ENCODE measurements at regions not wholly inside any gene's neighbourhood (a gene's known extent, or its start where the extent isn't known, plus 50 kb on each side); places are given as distances from the start of the nearest gene placed in this dataset.
A peak's percentile ranks its signal among the peaks of the same experiment; 100 is the strongest.
"Not testable (repeated sequence)": the region's sequence is repeated elsewhere in the genome, so short reads cannot be mapped to it uniquely, and the experiment has no call there.

DNA sequence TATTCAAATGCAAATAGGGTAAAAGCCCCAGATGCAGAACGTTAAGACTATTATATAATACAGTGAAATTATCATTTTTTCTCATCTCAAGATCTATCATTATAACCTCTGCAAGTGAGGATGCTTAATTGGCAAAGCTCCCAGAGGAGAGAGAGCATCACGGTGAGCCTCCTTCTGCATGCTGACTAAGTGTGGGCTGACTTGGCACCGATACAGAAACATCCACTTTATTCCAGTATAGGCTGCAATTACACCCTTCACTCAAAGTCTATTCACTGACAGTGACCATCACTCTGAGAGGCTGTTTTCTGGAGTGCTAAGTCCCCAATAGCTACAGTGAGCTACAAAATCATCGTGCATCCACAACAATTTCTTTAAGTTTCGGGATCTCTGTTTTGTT, 171.1 kb upstream of the NBPF9 start:
- DNase-seq; H3K36me3 Mint-ChIP-seq (ENCODE audit: insufficient read depth, unreplicated experiment); CTCF ChIA-PET; BruUV-seq (replicated peaks); H3K9me3 Mint-ChIP-seq (ENCODE audit: low read depth, unreplicated experiment); H3K4me3 Mint-ChIP-seq (ENCODE audit: low read depth, unreplicated experiment); H3K27ac Mint-ChIP-seq (ENCODE audit: unreplicated experiment); H3K27me3 Mint-ChIP-seq (ENCODE audit: unreplicated experiment); intact Hi-C loops (cut with micrococcal nuclease; ENCODE audit: unreplicated experiment); H3K4me1 Mint-ChIP-seq (ENCODE audit: low read depth, unreplicated experiment): not testable (repeated sequence)

DNA sequence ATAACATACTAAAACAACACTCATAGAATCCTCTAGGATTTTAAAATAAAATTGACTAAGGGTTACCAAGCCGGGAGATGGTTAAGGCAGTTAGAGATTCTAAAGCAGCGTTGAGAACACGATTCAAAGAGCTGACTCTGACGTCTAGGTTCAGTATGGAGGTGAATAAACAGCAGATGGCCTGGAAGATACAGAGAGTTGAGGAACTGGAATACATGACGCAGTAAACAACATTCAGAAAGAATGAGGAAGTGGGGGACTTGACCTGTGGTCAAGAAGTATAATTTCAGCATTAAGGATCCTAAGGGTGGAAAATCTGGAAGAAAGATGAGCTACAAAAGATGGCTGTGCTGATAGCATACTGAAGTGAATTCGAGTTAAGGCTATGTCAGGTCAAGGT, 172.5 kb upstream of the NBPF9 start:
- H3K27me3 Mint-ChIP-seq (ENCODE audit: unreplicated experiment); DNase-seq; H3K27ac Mint-ChIP-seq (ENCODE audit: unreplicated experiment); intact Hi-C loops (cut with micrococcal nuclease; ENCODE audit: unreplicated experiment); CTCF ChIA-PET; H3K4me1 Mint-ChIP-seq (ENCODE audit: low read depth, unreplicated experiment); H3K9me3 Mint-ChIP-seq (ENCODE audit: low read depth, unreplicated experiment); BruUV-seq (replicated peaks); H3K4me3 Mint-ChIP-seq (ENCODE audit: low read depth, unreplicated experiment); H3K36me3 Mint-ChIP-seq (ENCODE audit: insufficient read depth, unreplicated experiment): not testable (repeated sequence)

DNA sequence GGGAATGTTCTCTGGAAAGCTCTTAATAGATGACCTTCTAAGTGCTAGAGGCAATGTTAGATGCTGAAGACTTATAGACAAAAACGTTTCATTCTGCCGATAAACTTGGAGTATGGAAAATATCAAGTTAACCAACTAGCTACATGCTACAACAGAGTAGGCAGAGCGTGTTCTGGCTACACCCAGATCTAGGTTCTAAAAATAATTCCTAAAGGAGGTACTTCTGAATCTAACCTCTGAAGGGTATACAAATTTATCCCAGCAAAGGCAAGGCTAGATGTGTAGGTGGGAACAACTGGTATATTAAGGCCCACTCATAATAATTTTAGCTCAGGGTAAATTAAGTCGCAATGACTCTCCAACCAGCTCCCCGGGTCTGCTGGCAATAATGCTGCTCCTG, 173.1 kb upstream of the NBPF9 start:
- intact Hi-C loops (cut with micrococcal nuclease; ENCODE audit: unreplicated experiment); H3K27ac Mint-ChIP-seq (ENCODE audit: unreplicated experiment); H3K36me3 Mint-ChIP-seq (ENCODE audit: insufficient read depth, unreplicated experiment); H3K4me1 Mint-ChIP-seq (ENCODE audit: low read depth, unreplicated experiment); H3K9me3 Mint-ChIP-seq (ENCODE audit: low read depth, unreplicated experiment); DNase-seq; H3K27me3 Mint-ChIP-seq (ENCODE audit: unreplicated experiment); H3K4me3 Mint-ChIP-seq (ENCODE audit: low read depth, unreplicated experiment); CTCF ChIA-PET; BruUV-seq (replicated peaks): not testable (repeated sequence)

DNA sequence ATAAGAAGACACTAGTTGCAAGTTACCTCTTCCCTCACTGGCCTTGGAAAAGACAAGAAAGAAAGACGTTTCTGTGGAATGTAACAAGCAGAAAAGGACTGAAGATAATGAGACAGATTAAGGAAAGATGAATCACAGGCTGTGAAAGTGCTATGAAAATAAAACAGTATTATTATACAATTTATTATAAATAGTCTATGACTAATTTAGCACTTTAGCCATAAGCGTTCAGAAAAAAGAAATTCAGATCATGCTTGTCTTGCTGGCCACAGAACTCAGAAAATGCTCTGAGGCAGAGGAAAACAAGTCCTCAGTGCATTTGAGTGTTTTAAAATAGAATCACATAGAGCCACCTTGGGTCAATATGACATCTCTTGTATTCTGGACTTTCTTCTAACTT, 174.8 kb upstream of the NBPF9 start:
- BruUV-seq (replicated peaks); H3K4me3 Mint-ChIP-seq (ENCODE audit: low read depth, unreplicated experiment); H3K36me3 Mint-ChIP-seq (ENCODE audit: insufficient read depth, unreplicated experiment); H3K27me3 Mint-ChIP-seq (ENCODE audit: unreplicated experiment); H3K4me1 Mint-ChIP-seq (ENCODE audit: low read depth, unreplicated experiment); H3K9me3 Mint-ChIP-seq (ENCODE audit: low read depth, unreplicated experiment); H3K27ac Mint-ChIP-seq (ENCODE audit: unreplicated experiment); CTCF ChIA-PET; intact Hi-C loops (cut with micrococcal nuclease; ENCODE audit: unreplicated experiment); DNase-seq: not testable (repeated sequence)

DNA sequence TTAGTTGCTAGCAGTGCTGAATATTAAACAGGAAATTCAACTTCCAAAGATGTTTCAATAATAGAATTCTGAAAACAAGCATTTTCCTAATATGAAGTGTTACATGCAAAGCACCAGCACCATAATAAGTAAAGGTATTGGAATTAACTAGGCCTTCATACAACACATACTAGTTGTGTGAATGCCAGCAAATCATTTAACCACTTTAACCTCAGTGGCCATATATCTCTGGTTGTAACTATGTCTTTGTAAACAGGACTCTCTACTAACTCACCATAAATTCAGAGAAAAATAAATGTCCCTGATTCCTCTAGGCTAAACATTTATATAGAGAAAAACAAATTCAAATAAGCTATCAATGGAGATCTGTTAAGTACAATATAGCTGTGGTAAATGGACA, 175.7 kb upstream of the NBPF9 start:
- intact Hi-C loops (cut with micrococcal nuclease; ENCODE audit: unreplicated experiment); H3K36me3 Mint-ChIP-seq (ENCODE audit: insufficient read depth, unreplicated experiment); H3K4me3 Mint-ChIP-seq (ENCODE audit: low read depth, unreplicated experiment); DNase-seq; H3K4me1 Mint-ChIP-seq (ENCODE audit: low read depth, unreplicated experiment); H3K27me3 Mint-ChIP-seq (ENCODE audit: unreplicated experiment); H3K27ac Mint-ChIP-seq (ENCODE audit: unreplicated experiment); BruUV-seq (replicated peaks); CTCF ChIA-PET; H3K9me3 Mint-ChIP-seq (ENCODE audit: low read depth, unreplicated experiment): not testable (repeated sequence)

DNA sequence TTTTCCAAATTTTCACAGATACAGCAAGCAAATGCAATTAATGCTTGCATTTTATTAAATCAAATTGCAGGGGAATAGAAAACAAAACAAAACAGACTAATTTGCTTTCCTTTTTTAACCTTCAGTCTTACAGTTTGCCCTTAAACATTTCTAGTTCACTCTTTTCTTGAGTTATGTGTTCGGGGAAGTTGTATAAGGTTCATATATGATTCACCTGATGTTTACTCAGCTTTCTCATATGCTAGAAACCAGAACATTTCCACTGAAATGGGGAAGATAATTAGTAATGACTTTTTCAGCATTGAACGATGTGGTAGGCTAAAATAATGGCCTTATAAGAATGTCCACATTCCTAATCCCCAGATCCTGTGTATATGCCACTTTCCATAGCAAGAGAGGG, 176.2 kb upstream of the NBPF9 start:
- H3K36me3 Mint-ChIP-seq (ENCODE audit: insufficient read depth, unreplicated experiment); intact Hi-C loops (cut with micrococcal nuclease; ENCODE audit: unreplicated experiment); H3K27me3 Mint-ChIP-seq (ENCODE audit: unreplicated experiment); H3K4me1 Mint-ChIP-seq (ENCODE audit: low read depth, unreplicated experiment); DNase-seq; H3K4me3 Mint-ChIP-seq (ENCODE audit: low read depth, unreplicated experiment); CTCF ChIA-PET; H3K9me3 Mint-ChIP-seq (ENCODE audit: low read depth, unreplicated experiment); H3K27ac Mint-ChIP-seq (ENCODE audit: unreplicated experiment); BruUV-seq (replicated peaks): not testable (repeated sequence)

DNA sequence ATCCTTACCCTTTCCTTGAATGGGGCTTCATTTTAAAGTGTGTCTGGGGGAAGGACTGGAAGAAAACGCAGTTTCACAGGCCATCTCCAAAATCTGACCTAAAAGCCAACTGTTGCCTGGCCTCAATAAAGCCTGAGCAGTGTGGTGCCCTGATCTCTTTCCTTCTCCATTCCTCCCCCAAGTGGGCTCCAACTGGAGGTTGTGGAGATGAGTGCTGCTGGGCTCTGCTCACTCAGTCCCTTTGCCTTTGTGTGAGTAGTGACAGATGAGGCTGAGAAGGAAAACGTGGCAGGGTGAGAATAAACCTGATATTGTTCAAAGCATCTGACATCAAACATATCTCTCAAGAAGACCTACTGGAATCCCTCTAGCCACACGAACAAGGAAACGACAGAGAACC, 181.4 kb upstream of the NBPF9 start:
- H3K27ac Mint-ChIP-seq (ENCODE audit: unreplicated experiment); CTCF ChIA-PET; H3K4me1 Mint-ChIP-seq (ENCODE audit: low read depth, unreplicated experiment); H3K4me3 Mint-ChIP-seq (ENCODE audit: low read depth, unreplicated experiment); H3K9me3 Mint-ChIP-seq (ENCODE audit: low read depth, unreplicated experiment); BruUV-seq (replicated peaks); H3K36me3 Mint-ChIP-seq (ENCODE audit: insufficient read depth, unreplicated experiment); DNase-seq; H3K27me3 Mint-ChIP-seq (ENCODE audit: unreplicated experiment); intact Hi-C loops (cut with micrococcal nuclease; ENCODE audit: unreplicated experiment): not testable (repeated sequence)

DNA sequence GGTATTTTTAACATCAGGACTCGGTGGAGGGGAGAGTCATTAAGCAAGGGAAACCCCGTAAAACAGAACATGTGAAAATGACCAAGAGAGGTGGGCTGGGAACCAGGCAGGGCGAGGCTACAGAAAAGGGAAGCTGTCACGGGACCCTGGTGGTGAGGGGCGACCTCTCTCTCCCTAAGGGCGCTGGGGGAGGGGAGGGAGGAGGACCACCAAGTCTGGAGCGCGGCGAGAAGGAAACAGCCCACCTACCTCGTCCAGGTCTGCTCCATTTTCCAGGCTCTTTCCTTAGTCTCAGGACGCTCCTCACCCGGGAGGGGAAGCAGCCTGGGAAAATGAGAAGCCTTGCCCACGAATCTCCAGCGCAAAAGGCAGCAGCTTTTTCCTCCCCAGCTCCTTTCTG, 181.9 kb upstream of the NBPF9 start:
- intact Hi-C loops (cut with micrococcal nuclease; ENCODE audit: unreplicated experiment); CTCF ChIA-PET; DNase-seq; H3K4me1 Mint-ChIP-seq (ENCODE audit: low read depth, unreplicated experiment); H3K4me3 Mint-ChIP-seq (ENCODE audit: low read depth, unreplicated experiment); H3K27me3 Mint-ChIP-seq (ENCODE audit: unreplicated experiment); H3K36me3 Mint-ChIP-seq (ENCODE audit: insufficient read depth, unreplicated experiment); H3K27ac Mint-ChIP-seq (ENCODE audit: unreplicated experiment); H3K9me3 Mint-ChIP-seq (ENCODE audit: low read depth, unreplicated experiment): not testable (repeated sequence)
- TSS peak; percentile 37 for BruUV-seq (replicated peaks)

DNA sequence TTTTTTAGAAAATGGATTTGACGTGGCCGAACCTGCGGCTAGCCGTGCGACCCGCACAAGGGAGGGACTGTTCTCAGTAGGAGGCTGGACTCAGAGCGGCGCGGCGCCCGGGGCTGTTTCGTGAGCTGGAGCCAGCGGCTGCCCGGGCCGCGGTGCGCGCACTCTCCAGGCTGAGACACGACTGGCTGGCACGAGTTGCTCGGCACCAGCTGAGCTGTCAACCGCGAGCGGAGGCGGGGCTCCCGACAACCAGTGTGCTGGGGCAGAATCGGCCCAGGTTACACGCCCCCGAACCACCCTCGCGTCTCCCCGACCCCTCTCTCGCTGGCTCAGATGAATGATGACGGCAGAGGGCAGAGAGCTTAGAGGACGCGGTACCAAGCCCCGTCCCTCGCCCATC, 182.3 kb upstream of the NBPF9 start:
- intact Hi-C loops (cut with micrococcal nuclease; ENCODE audit: unreplicated experiment); BruUV-seq (replicated peaks); H3K36me3 Mint-ChIP-seq (ENCODE audit: insufficient read depth, unreplicated experiment): not testable (repeated sequence)

DNA sequence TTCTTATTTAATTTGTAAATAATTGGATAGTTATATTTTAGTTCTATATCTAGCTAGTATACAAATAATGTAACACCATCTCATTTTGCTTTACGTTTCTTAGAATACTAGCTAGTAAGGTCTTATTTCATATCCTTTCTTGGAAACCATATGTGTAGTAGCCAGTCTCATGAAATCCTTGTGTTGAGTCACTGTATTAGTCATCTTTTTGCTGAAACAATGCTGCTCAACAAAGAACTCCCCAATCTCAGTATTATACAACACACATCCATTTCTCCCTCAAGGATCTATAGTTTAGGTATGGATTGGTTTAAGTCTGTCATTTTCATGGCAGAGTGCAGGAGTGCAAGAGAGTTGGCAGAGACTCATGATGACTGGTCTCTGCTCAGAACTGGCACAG, 185.2 kb upstream of the NBPF9 start:
- BruUV-seq (replicated peaks); H3K36me3 Mint-ChIP-seq (ENCODE audit: insufficient read depth, unreplicated experiment); H3K9me3 Mint-ChIP-seq (ENCODE audit: low read depth, unreplicated experiment); H3K27me3 Mint-ChIP-seq (ENCODE audit: unreplicated experiment); H3K27ac Mint-ChIP-seq (ENCODE audit: unreplicated experiment); DNase-seq; H3K4me3 Mint-ChIP-seq (ENCODE audit: low read depth, unreplicated experiment); intact Hi-C loops (cut with micrococcal nuclease; ENCODE audit: unreplicated experiment); CTCF ChIA-PET; H3K4me1 Mint-ChIP-seq (ENCODE audit: low read depth, unreplicated experiment): not testable (repeated sequence)

More for the DNA sequence above, 182.3 kb upstream of the NBPF9 start:
- CTCF ChIA-PET; H3K9me3 Mint-ChIP-seq (ENCODE audit: low read depth, unreplicated experiment); H3K4me1 Mint-ChIP-seq (ENCODE audit: low read depth, unreplicated experiment); H3K27me3 Mint-ChIP-seq (ENCODE audit: unreplicated experiment): not testable (repeated sequence)
- Mint-ChIP-seq H3K4me3 (ENCODE audit: low read depth, unreplicated experiment) (peak overlapping the region; percentile 83), H3K27ac (ENCODE audit: unreplicated experiment) (peak overlapping the region; percentile 56)
- DNase-seq, result peak; percentile 20

Measured in Calu3 (cell line).